Vagina (tissue), 2 donors: ENCODE measurements at regions not wholly inside any gene's neighbourhood (a gene's known extent, or its start where the extent isn't known, plus 50 kb on each side); places are given as distances from the start of the nearest gene placed in this dataset.

Source experiments
- DNase-seq, 2 donors: peaks; one replicate each; pipeline ENCODE4 v3.0.0-alpha.2; 2017; ENCODE audit errors: extremely low spot score in 2 of 2
- H3K27ac ChIP-seq: fragments of 200-600 bp; sonication (generic); one replicate; pipeline ENCODE4 v1.5.1; 2019
- H3K27me3 ChIP-seq: fragments of 200-600 bp; sonication (generic); one replicate; pipeline ENCODE4 v1.5.1; 2019
- H3K36me3 ChIP-seq, 2 donors: fragments of 200-600 bp; sonication (generic); one replicate each; pipeline ENCODE4 v1.5.1; 2017 to 2019
- H3K4me1 ChIP-seq: fragments of 200-600 bp; sonication (generic); one replicate; pipeline ENCODE4 v1.5.1; 2019
- H3K4me3 ChIP-seq, 2 donors: fragments of 200-600 bp; sonication (generic); 1 replicate in 1 of 2; 2 replicates in 1 of 2; pipeline ENCODE4 v1.5.1; 2016 to 2019
- H3K9me3 ChIP-seq: fragments of 200-600 bp; sonication (generic); one replicate; pipeline ENCODE4 v1.5.1; 2019
- CTCF ChIP-seq, 3 experiments: fragments of 450-650 bp in 2 of 3; fragments of 200-600 bp in 1 of 3; sonication (generic) in 1 of 3; IDR thresholded peaks; one replicate each; pipeline ENCODE4 v1.5.1; 2017 to 2019; ENCODE audit warnings: antibody characterized with exemption in 3 of 3, mild to moderate bottlenecking in 2 of 3, moderate library complexity in 2 of 3
- POLR2A ChIP-seq, 2 donors: fragments of 450-650 bp; IDR thresholded peaks; one replicate each; pipeline ENCODE4 v1.6.1; 2017; ENCODE audit warnings: antibody characterized with exemption in 2 of 2, mild to moderate bottlenecking in 2 of 2, moderate library complexity in 2 of 2
- POLR2AphosphoS5 ChIP-seq, 2 donors: sonication (generic); formaldehyde crosslinking; IDR thresholded peaks; one replicate each; pipeline ENCODE4 v1.9.0; 2017; ENCODE audit warnings: antibody characterized with exemption in 2 of 2, mild to moderate bottlenecking in 2 of 2, low read depth in 1 of 2; ENCODE audit not compliant: insufficient read depth in 1 of 2
- intact Hi-C: fragments of 100-400 bp; cut with DNase I; formaldehyde crosslinking; loops from one replicate; pipeline ENCODE4 v1.15.1; 2023

- Histone ChIP-seq H3K36me3 (no peaks in the 10 kb centered on the region), H3K4me3 (no peak overlapping the region), H3K4me1 (no peaks in the 10 kb centered on the region), H3K27ac (no peak overlapping the region), H3K9me3 (no peaks in the 10 kb centered on the region), H3K27me3 (no peaks in the 10 kb centered on the region)
- TF ChIP-seq CTCF (IDR thresholded peaks at IDR 0.05) (no peak), POLR2AphosphoS5 (IDR thresholded peaks at IDR 0.05; ENCODE audit: insufficient read depth in 1 of 2, low read depth in 1 of 2) (no peak)
- no peak for DNase-seq
- intact Hi-C loops = no loop called here
These were observed 1167.4 kb downstream of the BRD1 start for GRCh38 chr22:48660104-48660789.

- Histone ChIP-seq H3K4me3 (no peak overlapping the region), H3K4me1 (peaks cover 3% of the 10 kb centered on the region), H3K9me3 (no peaks in the 10 kb centered on the region), H3K27ac (no peak overlapping the region), H3K27me3 (no peaks in the 10 kb centered on the region), H3K36me3 (no peaks in the 10 kb centered on the region)
- TF ChIP-seq POLR2AphosphoS5 (IDR thresholded peaks at IDR 0.05; ENCODE audit: insufficient read depth in 1 of 2, low read depth in 1 of 2) = no peak
- TF ChIP-seq CTCF (IDR thresholded peaks at IDR 0.05) = no peak
- no peak for TF ChIP-seq POLR2A (IDR thresholded peaks at IDR 0.05)
- DNase-seq = no peak
- intact Hi-C loops = no loop called here
These were observed 1168.2 kb downstream of the BRD1 start for GRCh38 chr22:48659404-48659996.

- intact Hi-C loops = no loop called here
- Histone ChIP-seq H3K9me3 (no peaks in the 10 kb centered on the region), H3K4me3 (no peak overlapping the region), H3K36me3 (no peaks in the 10 kb centered on the region), H3K27ac (no peak overlapping the region), H3K27me3 (no peaks in the 10 kb centered on the region), H3K4me1 (peaks cover 7% of the 10 kb centered on the region)
- TF ChIP-seq CTCF (IDR thresholded peaks at IDR 0.05) (no peak), POLR2A (IDR thresholded peaks at IDR 0.05) (no peak), POLR2AphosphoS5 (IDR thresholded peaks at IDR 0.05; ENCODE audit: insufficient read depth in 1 of 2, low read depth in 1 of 2) (no peak)
- no peak for DNase-seq
These were observed 1168.8 kb downstream of the BRD1 start for GRCh38 chr22:48658871-48659270.

- no peak for DNase-seq
- H3K27ac ChIP-seq = no peak overlapping the region
- peaks cover 7% of the 10 kb centered on the region for H3K4me1 ChIP-seq
- H3K36me3 ChIP-seq = no peaks in the 10 kb centered on the region
- intact Hi-C loops = no loop called here
- H3K9me3 ChIP-seq = no peaks in the 10 kb centered on the region
- no peak for TF ChIP-seq POLR2AphosphoS5 (IDR thresholded peaks at IDR 0.05; ENCODE audit: insufficient read depth in 1 of 2, low read depth in 1 of 2)
- TF ChIP-seq POLR2A (IDR thresholded peaks at IDR 0.05) = no peak
- TF ChIP-seq CTCF (IDR thresholded peaks at IDR 0.05) = no peak
- no peaks in the 10 kb centered on the region for H3K27me3 ChIP-seq
- H3K4me3 ChIP-seq = no peak overlapping the region
These were observed 1169.4 kb downstream of the BRD1 start for GRCh38 chr22:48658246-48658645.

- no peak overlapping the region for H3K4me3 ChIP-seq
- TF ChIP-seq POLR2AphosphoS5 (IDR thresholded peaks at IDR 0.05; ENCODE audit: insufficient read depth in 1 of 2, low read depth in 1 of 2) = no peak
- TF ChIP-seq POLR2A (IDR thresholded peaks at IDR 0.05) = no peak
- TF ChIP-seq CTCF (IDR thresholded peaks at IDR 0.05) = no peak
- no peak overlapping the region for H3K27ac ChIP-seq
- no peak for DNase-seq
- H3K4me1 ChIP-seq = peaks cover 7% of the 10 kb centered on the region
- H3K27me3 ChIP-seq = no peaks in the 10 kb centered on the region
- H3K36me3 ChIP-seq = no peaks in the 10 kb centered on the region
- H3K9me3 ChIP-seq = no peaks in the 10 kb centered on the region
- intact Hi-C loops = no loop called here
These were observed 1173.2 kb downstream of the BRD1 start for GRCh38 chr22:48654492-48654891.
